Left lung (tissue), 4 donors: ENCODE measurements at regions not wholly inside any gene's neighbourhood (a gene's known extent, or its start where the extent isn't known, plus 50 kb on each side); places are given as distances from the start of the nearest gene placed in this dataset.

Experiments
- ATAC-seq: fragments of 200-7000 bp; cut with Tn5 transposase; one replicate; pipeline ENCODE4 v1.9.1; 2020; ENCODE audit warnings: moderate library complexity
- DNase-seq, 4 donors: peaks; one replicate each; pipeline ENCODE4 v3.0.0-alpha.2; 2013 to 2020
- H3K27ac ChIP-seq, 2 donors: fragments of 200-600 bp; sonication (generic) in 1 of 2; one replicate each; pipeline versions ENCODE4 v1.5.0 to v1.8.0; 2020 to 2021
- H3K27me3 ChIP-seq, 2 donors: fragments of 200-600 bp; sonication (generic) in 1 of 2; one replicate each; pipeline versions ENCODE4 v1.5.0 to v1.8.0; 2020 to 2021
- H3K36me3 ChIP-seq, 2 donors: fragments of 200-600 bp; sonication (generic) in 1 of 2; one replicate each; pipeline versions ENCODE4 v1.5.0 to v1.8.0; 2020 to 2021
- H3K4me1 ChIP-seq, 2 donors: fragments of 200-600 bp; one replicate each; pipeline ENCODE4 v1.8.0; 2021
- H3K4me3 ChIP-seq, 2 donors: fragments of 200-600 bp; sonication (generic) in 1 of 2; one replicate each; pipeline versions ENCODE4 v1.5.0 to v1.8.0; 2020 to 2021; ENCODE audit warnings: mild to moderate bottlenecking in 1 of 2
- H3K9me3 ChIP-seq, 2 donors: fragments of 200-600 bp; sonication (generic) in 1 of 2; one replicate each; pipeline versions ENCODE4 v1.5.0 to v1.8.0; 2020 to 2021
- CTCF ChIP-seq, 2 donors: fragments of 200-600 bp; sonication (generic) in 1 of 2; IDR thresholded peaks; one replicate each; pipeline versions ENCODE4 v1.5.0 to v1.8.0; 2021; ENCODE audit warnings: antibody characterized with exemption in 2 of 2
- intact Hi-C, 2 donors: fragments of 100-400 bp; cut with DNase I; formaldehyde crosslinking; loops; one replicate each; pipeline versions ENCODE4 v1.11.2 to v1.14.2; 2022
- donor health status: DM: no; HTN: yes; CAD: no.
- donor health status: DM: no; HTN: no; CAD: no.

DNA sequence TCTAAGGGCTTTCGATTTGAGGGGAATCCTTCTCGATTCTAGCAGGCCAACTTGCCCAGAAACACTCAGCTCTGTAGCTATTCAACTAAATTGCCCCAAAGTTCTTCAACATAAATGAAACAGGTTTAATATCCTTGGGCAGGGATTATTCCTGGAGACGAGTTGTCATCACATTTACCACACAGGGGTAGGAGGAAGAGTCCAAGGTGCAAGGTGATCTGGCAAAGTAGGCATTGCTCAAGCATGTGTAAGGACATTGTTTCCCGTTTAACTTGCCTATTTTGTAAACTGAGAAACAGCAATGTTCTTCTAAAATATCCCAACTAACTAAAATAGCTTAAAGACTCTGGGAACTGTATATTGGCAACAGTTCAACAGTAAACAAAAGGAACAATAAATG, 814.3 kb downstream of the BCL11A start:
- no peaks in the 10 kb centered on the region for H3K4me1 ChIP-seq
- DNase-seq: no peak
- no peak overlapping the region for H3K27ac ChIP-seq
- H3K36me3 ChIP-seq: no peaks in the 10 kb centered on the region
- no peaks in the 10 kb centered on the region for H3K9me3 ChIP-seq
- no peak for TF ChIP-seq CTCF (IDR thresholded peaks at IDR 0.05)
- intact Hi-C loops: no loop called here
- no peaks in the 10 kb centered on the region for H3K27me3 ChIP-seq
- H3K4me3 ChIP-seq: no peak overlapping the region
- ATAC-seq: no peak

- TF ChIP-seq CTCF (IDR thresholded peaks at IDR 0.05): no peak
- DNase-seq (no peak), ATAC-seq (no peak)
- H3K4me1 ChIP-seq: no peaks in the 10 kb centered on the region
- no peaks in the 10 kb centered on the region for H3K27me3 ChIP-seq
- H3K27ac ChIP-seq: no peak overlapping the region
- no peaks in the 10 kb centered on the region for H3K9me3 ChIP-seq
- intact Hi-C loops: no loop called here
- H3K4me3 ChIP-seq: no peak overlapping the region
- H3K36me3 ChIP-seq: no peaks in the 10 kb centered on the region
These were observed 816.2 kb downstream of the BCL11A start for GRCh38 chr2:59737299-59737698.

- TF ChIP-seq CTCF (IDR thresholded peaks at IDR 0.05): no peak
- no peaks in the 10 kb centered on the region for H3K9me3 ChIP-seq
- no peaks in the 10 kb centered on the region for H3K36me3 ChIP-seq
- DNase-seq: peak in 1 of 4 donors; percentile 30
- intact Hi-C loops: no loop called here
- no peak for ATAC-seq
- no peaks in the 10 kb centered on the region for H3K27me3 ChIP-seq
- no peak overlapping the region for H3K4me3 ChIP-seq
- H3K27ac ChIP-seq: no peak overlapping the region
- H3K4me1 ChIP-seq: no peaks in the 10 kb centered on the region
These were observed 818.7 kb downstream of the BCL11A start for GRCh38 chr2:59734743-59735142.

DNA sequence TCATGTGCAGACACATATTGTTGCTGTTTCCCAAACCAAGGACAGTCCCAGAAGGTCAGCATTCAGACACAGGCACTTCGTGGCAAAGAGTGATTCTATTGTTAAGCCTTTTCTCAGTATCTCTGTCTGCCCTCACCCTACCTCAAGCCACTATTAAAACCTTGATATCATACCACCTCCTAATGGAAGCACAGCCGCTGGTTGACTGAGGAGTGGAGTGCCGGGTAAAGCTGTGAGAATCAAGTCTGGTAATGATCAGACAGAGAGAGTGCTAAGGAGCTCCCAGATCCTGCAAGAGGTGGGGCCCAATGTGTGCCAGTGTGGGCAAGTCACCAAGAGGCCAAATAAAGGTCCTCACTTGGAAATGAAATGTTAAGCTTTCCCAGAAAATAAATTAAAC, 819.5 kb downstream of the BCL11A start:
- no peaks in the 10 kb centered on the region for H3K27me3 ChIP-seq
- H3K4me3 ChIP-seq: no peak overlapping the region
- TF ChIP-seq CTCF (IDR thresholded peaks at IDR 0.05): no peak
- intact Hi-C loops: no loop called here
- DNase-seq (no peak), ATAC-seq (no peak)
- H3K9me3 ChIP-seq: no peaks in the 10 kb centered on the region
- H3K36me3 ChIP-seq: no peaks in the 10 kb centered on the region
- H3K4me1 ChIP-seq: no peaks in the 10 kb centered on the region
- H3K27ac ChIP-seq: no peak overlapping the region

GRCh38 chr2:59733567-59733930, 819.9 kb downstream of the BCL11A start:
- Histone ChIP-seq H3K27me3 (no peaks in the 10 kb centered on the region), H3K4me3 (no peak overlapping the region), H3K4me1 (no peaks in the 10 kb centered on the region), H3K9me3 (no peaks in the 10 kb centered on the region), H3K36me3 (no peaks in the 10 kb centered on the region), H3K27ac (no peak overlapping the region)
- DNase-seq (no peak), ATAC-seq (no peak)
- no peak for TF ChIP-seq CTCF (IDR thresholded peaks at IDR 0.05)
- intact Hi-C loops: no loop called here
